Loucy (cell line): ENCODE measurements at regions not wholly inside any gene's neighbourhood (a gene's known extent, or its start where the extent isn't known, plus 50 kb on each side); places are given as distances from the start of the nearest gene placed in this dataset.

Source experiments
- H2AFZ ChIP-seq: fragments of 200-600 bp; sonication (generic); 2 replicates; pipeline ENCODE4 v1.6.0; 2016; ENCODE audit warnings: antibody characterized with exemption, mild to moderate bottlenecking, low read length, moderate library complexity
- H3F3A ChIP-seq: fragments of 200-600 bp; 2 replicates; pipeline ENCODE4 v1.6.0; 2016; ENCODE audit warnings: antibody characterized with exemption, low read depth, mild to moderate bottlenecking
- H3K27me3 ChIP-seq: fragments of 200-600 bp; sonication (generic); 2 replicates; pipeline ENCODE4 v1.6.1; 2014; ENCODE audit warnings: low read length, mild to moderate bottlenecking; ENCODE audit not compliant: insufficient read depth, poor library complexity, severe bottlenecking
- H3K36me3 ChIP-seq: fragments of 200-600 bp; sonication (generic); 2 replicates; pipeline ENCODE4 v1.6.1; 2016; ENCODE audit warnings: low read length; ENCODE audit not compliant: insufficient read depth
- H3K4me1 ChIP-seq: fragments of 200-600 bp; sonication (generic); 2 replicates; pipeline ENCODE4 v1.5.1; 2014; ENCODE audit warnings: low read length, mild to moderate bottlenecking; ENCODE audit not compliant: insufficient read depth, poor library complexity, severe bottlenecking
- H3K4me2 ChIP-seq: fragments of 200-600 bp; sonication (generic); 2 replicates; pipeline ENCODE4 v1.6.0; 2014; ENCODE audit warnings: antibody characterized with exemption, low read length, low read depth, mild to moderate bottlenecking; ENCODE audit not compliant: poor library complexity, severe bottlenecking
- H3K4me3 ChIP-seq: fragments of 200-600 bp; sonication (generic); 2 replicates; pipeline ENCODE4 v1.5.1; 2014; ENCODE audit warnings: low read length, mild to moderate bottlenecking, mixed read lengths; ENCODE audit not compliant: poor library complexity, severe bottlenecking
- H3K79me2 ChIP-seq: fragments of 200-600 bp; sonication (generic); 2 replicates; pipeline ENCODE4 v1.6.1; 2014; ENCODE audit warnings: low read length; ENCODE audit not compliant: insufficient read depth
- H3K9ac ChIP-seq: fragments of 200-600 bp; sonication (generic); 2 replicates; pipeline ENCODE4 v1.6.0; 2014; ENCODE audit warnings: mild to moderate bottlenecking, low read depth, low read length, moderate library complexity; ENCODE audit not compliant: poor library complexity, severe bottlenecking
- H3K9me2 ChIP-seq: fragments of 200-600 bp; sonication (generic); replicated peaks from 2 replicates; pipeline ENCODE4 v1.6.1; 2016; ENCODE audit warnings: low read depth, low read length, mixed read lengths
- H3K9me3 ChIP-seq: fragments of 200-600 bp; sonication (generic); 2 replicates; pipeline ENCODE4 v1.6.1; 2014; ENCODE audit warnings: mild to moderate bottlenecking, antibody characterized with exemption, low read length, low read depth; ENCODE audit not compliant: insufficient read depth
- H4K20me1 ChIP-seq: fragments of 200-600 bp; sonication (generic); 2 replicates; pipeline ENCODE4 v1.6.0; 2014; ENCODE audit warnings: antibody characterized with exemption, low read length, mild to moderate bottlenecking; ENCODE audit not compliant: insufficient read depth, poor library complexity, severe bottlenecking
- EZH2phosphoT487 ChIP-seq: fragments of 200-600 bp; IDR thresholded peaks from 2 replicates; pipeline ENCODE4 v1.6.1; 2018; ENCODE audit warnings: antibody characterized with exemption, mild to moderate bottlenecking, moderate library complexity, borderline replicate concordance
- TF ChIP-seq, protein P1 (sequence below): fragments of 200-600 bp; sonication (generic); conservative IDR thresholded peaks from 2 replicates; pipeline ENCODE4 v1.5.1; 2014; ENCODE audit warnings: mild to moderate bottlenecking, antibody characterized with exemption, low read length

- Histone ChIP-seq H3F3A (no peaks in the 10 kb centered on the region), H3K4me3 (no peak overlapping the region), H3K27me3 (no peaks in the 10 kb centered on the region), H2AFZ (no peak overlapping the region), H3K79me2 (no peaks in the 10 kb centered on the region), H3K4me2 (no peak overlapping the region), H3K9ac (no peak overlapping the region), H4K20me1 (no peaks in the 10 kb centered on the region), H3K36me3 (no peaks in the 10 kb centered on the region), H3K9me2 (no peaks in the 10 kb centered on the region), H3K4me1 (no peaks in the 10 kb centered on the region), H3K9me3 (no peaks in the 10 kb centered on the region)
- no peak for TF ChIP-seq EZH2phosphoT487
- TF ChIP-seq, protein P1, sequence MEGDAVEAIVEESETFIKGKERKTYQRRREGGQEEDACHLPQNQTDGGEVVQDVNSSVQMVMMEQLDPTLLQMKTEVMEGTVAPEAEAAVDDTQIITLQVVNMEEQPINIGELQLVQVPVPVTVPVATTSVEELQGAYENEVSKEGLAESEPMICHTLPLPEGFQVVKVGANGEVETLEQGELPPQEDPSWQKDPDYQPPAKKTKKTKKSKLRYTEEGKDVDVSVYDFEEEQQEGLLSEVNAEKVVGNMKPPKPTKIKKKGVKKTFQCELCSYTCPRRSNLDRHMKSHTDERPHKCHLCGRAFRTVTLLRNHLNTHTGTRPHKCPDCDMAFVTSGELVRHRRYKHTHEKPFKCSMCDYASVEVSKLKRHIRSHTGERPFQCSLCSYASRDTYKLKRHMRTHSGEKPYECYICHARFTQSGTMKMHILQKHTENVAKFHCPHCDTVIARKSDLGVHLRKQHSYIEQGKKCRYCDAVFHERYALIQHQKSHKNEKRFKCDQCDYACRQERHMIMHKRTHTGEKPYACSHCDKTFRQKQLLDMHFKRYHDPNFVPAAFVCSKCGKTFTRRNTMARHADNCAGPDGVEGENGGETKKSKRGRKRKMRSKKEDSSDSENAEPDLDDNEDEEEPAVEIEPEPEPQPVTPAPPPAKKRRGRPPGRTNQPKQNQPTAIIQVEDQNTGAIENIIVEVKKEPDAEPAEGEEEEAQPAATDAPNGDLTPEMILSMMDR = no peak
Observed at GRCh38 chr3:63069806-63070475, 194.7 kb upstream of the CADPS start.

DNA sequence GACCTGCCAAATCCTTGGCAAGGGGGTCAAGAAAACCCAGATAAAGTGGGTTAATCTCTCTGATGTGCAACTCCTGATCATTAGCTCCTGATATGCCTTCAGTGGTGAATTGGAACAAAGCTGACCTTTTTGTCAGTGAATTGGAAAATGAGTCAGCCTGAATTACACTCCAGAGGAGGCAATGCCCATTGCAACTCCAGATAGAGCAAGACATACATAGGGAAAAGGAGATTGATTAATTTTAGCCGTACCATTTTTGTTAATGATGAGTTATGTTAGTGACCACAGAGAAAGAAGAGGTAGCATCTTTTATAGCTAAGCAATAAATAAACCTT is 195.2 kb upstream of the CADPS start:
- no peak for TF ChIP-seq EZH2phosphoT487
- TF ChIP-seq, protein P1 = no peak
- H3K79me2 ChIP-seq = no peaks in the 10 kb centered on the region
- no peaks in the 10 kb centered on the region for H3K27me3 ChIP-seq
- no peak overlapping the region for H3K4me3 ChIP-seq
- H3K36me3 ChIP-seq = no peaks in the 10 kb centered on the region
- no peak overlapping the region for H2AFZ ChIP-seq
- no peaks in the 10 kb centered on the region for H3F3A ChIP-seq
- H3K9me2 ChIP-seq = no peaks in the 10 kb centered on the region
- no peaks in the 10 kb centered on the region for H4K20me1 ChIP-seq
- no peaks in the 10 kb centered on the region for H3K9me3 ChIP-seq
- no peak overlapping the region for H3K9ac ChIP-seq
- no peaks in the 10 kb centered on the region for H3K4me1 ChIP-seq
- H3K4me2 ChIP-seq = no peak overlapping the region

DNA sequence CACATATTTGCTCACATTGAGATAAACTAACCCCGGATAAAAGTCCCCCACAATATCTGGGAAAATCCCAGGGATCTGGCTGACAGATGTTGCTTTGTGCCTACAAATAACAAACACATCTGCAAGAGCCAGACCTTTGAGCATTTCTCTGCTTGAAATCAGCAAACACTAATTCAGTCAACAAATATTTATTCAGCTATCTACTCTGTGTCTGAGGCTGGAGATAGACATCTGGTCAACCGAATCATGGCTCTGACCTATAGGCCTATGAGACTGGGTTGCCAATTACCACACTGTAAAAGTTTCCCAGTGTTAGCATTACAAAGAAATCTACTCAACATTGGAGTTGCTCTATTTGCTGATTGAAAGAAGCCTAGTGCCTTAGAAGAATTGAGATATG is 201.1 kb upstream of the CADPS start:
- Histone ChIP-seq H3K79me2 (no peaks in the 10 kb centered on the region), H3K9me3 (no peaks in the 10 kb centered on the region), H3F3A (no peaks in the 10 kb centered on the region), H2AFZ (no peak overlapping the region), H3K9ac (no peak overlapping the region), H3K9me2 (no peaks in the 10 kb centered on the region), H4K20me1 (no peaks in the 10 kb centered on the region), H3K4me1 (no peaks in the 10 kb centered on the region), H3K27me3 (no peaks in the 10 kb centered on the region), H3K4me2 (no peak overlapping the region), H3K4me3 (no peak overlapping the region), H3K36me3 (no peaks in the 10 kb centered on the region)
- no peak for TF ChIP-seq EZH2phosphoT487
- TF ChIP-seq, protein P1 = no peak
